ENCODE measurements at regions not wholly inside any gene's neighbourhood (a gene's known extent, or its start where the extent isn't known, plus 50 kb on each side); places are given as distances from the start of the nearest gene placed in this dataset.

GRCh38 chr14:61132894-61133293 is 148.2 kb downstream of the TMEM30B start:
- DNase-seq (ENCODE audit: low spot score) (no peak), FAIRE-seq (no peak)

- FAIRE-seq, result no peak
- no peak for DNase-seq (ENCODE audit: low spot score)
These were observed 148.8 kb downstream of the TMEM30B start for GRCh38 chr14:61132336-61132735.

GRCh38 chr14:61130512-61131260 is 149.6 kb downstream of the SLC38A6 start:
- DNase-seq (ENCODE audit: low spot score) (no peak), FAIRE-seq (no peak)

DNA sequence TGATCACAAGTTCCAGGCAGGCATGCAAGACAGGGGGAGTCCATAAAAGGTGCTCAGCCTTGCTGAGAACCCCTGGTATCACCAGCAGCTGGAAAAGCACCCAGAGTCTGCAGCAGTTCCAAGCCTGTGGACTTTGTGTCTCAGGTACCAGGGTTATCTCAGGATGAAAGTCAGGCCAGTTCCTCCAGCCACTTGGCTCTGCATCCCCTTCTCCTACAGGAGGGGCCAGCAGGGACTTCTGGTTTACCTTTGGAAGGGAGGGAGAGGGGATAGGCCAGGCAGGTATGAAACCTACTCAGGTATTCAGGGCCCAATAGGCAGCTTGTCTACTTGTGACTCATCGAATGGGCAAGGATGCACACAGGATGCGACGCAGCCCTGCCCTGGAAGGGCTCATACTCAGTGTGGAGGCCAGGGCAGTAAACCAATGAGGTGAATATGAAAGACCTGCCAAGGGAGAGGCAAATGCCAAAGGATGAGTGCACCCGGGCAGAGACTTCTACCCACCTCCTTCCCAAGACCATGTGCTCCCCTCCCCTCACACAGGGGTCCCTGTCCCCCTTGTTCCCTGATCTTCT is 148.2 kb downstream of the SLC38A6 start:
- FAIRE-seq (no peak), DNase-seq (ENCODE audit: low spot score) (no peak)

GRCh38 chr14:61128382-61129167 is 147.5 kb downstream of the SLC38A6 start:
- no peak for DNase-seq (ENCODE audit: low spot score)
- FAIRE-seq, result no peak

- FAIRE-seq, result no peak
- DNase-seq (ENCODE audit: low spot score), result no peak
These were observed 145.8 kb downstream of the SLC38A6 start for GRCh38 chr14:61126603-61127498.

GRCh38 chr14:61125867-61126572 is 145.0 kb downstream of the SLC38A6 start:
- FAIRE-seq (no peak), DNase-seq (ENCODE audit: low spot score) (no peak)

- no peak for FAIRE-seq
- DNase-seq (ENCODE audit: low spot score), result no peak
These were observed 144.2 kb downstream of the SLC38A6 start for GRCh38 chr14:61125041-61125866.

- DNase-seq (ENCODE audit: low spot score) (no peak), FAIRE-seq (no peak)
These were observed 141.8 kb downstream of the SLC38A6 start for GRCh38 chr14:61122862-61123261.

- FAIRE-seq, result no peak
These were observed 140.3 kb downstream of the SLC38A6 start for GRCh38 chr14:61121355-61121787.

DNA sequence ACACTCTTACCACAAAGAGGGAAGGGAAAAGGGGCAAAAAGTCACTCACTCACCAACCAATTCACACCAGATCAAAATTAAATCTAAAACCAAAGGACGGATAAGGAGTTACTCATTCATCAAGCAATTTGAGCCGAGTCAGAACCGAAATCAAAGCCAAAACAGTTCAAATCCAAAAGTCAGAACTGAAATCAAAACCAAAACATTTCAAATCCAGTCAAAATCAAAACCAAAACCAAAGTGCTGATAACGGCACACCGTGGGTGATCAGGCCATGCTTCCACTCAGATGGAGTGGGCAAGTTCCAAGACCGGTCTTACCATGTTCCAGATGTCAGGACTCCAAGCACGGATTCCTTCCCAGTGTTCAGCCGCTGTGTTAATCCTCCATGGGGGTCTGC is 139.5 kb downstream of the SLC38A6 start:
- no peak for FAIRE-seq
- DNase-seq (ENCODE audit: low spot score), result no peak

More at GRCh38 chr14:61121355-61121787, 140.3 kb downstream of the SLC38A6 start:
- DNase-seq (ENCODE audit: low spot score), result no peak

- FAIRE-seq (no peak), DNase-seq (ENCODE audit: low spot score) (no peak)
These were observed 138.0 kb downstream of the SLC38A6 start for GRCh38 chr14:61119006-61119405.

DNA sequence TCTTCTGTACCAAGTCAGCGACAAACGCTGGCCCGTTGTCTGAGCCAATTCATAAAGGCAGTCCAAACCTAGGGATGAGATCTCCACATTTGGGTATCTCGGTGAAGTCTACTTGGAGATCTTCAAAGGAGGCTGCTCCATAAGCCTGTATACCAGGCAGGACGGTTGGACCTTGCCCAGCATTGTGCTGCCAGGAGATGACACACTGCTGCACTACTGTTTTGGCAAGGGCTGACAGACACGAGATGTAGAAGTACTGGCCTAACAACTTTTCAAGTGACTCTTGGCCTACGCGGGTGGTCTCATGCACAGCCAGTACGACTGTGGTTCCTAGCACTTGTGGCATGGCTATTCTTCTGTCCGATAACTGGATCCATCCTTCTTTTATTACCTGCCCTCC is 135.3 kb downstream of the SLC38A6 start:
- FAIRE-seq (no peak), DNase-seq (ENCODE audit: low spot score) (no peak)

- FAIRE-seq (no peak), DNase-seq (ENCODE audit: low spot score) (no peak)
These were observed 132.6 kb downstream of the SLC38A6 start for GRCh38 chr14:61113561-61114225.

DNA sequence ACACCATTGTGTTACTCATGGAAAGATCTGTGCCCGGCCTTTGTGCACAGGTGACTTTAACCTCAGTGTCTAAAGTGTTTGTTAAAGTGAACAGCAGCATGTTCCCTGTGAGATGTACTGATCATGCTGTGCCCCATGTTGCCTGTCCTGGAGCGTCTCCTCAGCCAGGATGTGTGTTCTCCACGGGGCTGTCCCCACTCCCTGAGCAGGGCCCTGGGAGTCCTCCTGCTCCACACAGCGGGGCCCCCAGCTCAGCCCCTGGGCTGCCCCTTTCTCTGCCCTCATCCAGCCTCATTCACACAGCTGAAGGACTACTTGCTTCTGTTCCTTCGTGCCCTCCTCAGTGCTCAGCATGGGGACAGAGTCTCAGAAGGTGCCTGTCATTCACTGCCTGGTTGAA is 131.5 kb downstream of the SLC38A6 start:
- DNase-seq (ENCODE audit: low spot score) (no peak), FAIRE-seq (no peak)

GRCh38 chr14:61111731-61112130 is 130.7 kb downstream of the SLC38A6 start:
- no peak for FAIRE-seq

DNA sequence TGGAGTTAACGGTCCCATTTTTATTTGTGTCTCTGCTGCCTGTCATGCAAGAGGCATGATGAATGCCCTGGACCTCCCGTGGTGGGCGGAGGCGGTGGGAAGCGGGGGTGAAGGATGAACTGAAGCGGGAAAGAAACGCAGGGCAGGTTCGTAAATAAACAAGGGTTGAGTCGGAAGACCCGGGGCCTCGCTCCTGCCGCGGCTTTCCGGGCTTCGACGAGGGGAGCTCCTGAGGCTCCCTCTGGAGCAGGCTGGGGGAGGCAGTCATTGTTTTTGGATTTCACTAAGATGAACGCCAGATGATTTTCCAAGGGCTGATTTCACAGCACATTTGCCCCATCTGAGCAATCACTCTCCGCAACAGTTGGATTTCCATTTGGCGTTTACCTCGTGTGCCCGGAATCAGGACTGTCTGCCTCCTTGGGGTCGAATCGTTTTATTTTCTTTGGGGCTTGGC is 130.2 kb downstream of the SLC38A6 start:
- DNase-seq (ENCODE audit: low spot score), result no peak
- FAIRE-seq, result no peak

More at GRCh38 chr14:61111731-61112130, 130.7 kb downstream of the SLC38A6 start:
- no peak for DNase-seq (ENCODE audit: low spot score)

DNA sequence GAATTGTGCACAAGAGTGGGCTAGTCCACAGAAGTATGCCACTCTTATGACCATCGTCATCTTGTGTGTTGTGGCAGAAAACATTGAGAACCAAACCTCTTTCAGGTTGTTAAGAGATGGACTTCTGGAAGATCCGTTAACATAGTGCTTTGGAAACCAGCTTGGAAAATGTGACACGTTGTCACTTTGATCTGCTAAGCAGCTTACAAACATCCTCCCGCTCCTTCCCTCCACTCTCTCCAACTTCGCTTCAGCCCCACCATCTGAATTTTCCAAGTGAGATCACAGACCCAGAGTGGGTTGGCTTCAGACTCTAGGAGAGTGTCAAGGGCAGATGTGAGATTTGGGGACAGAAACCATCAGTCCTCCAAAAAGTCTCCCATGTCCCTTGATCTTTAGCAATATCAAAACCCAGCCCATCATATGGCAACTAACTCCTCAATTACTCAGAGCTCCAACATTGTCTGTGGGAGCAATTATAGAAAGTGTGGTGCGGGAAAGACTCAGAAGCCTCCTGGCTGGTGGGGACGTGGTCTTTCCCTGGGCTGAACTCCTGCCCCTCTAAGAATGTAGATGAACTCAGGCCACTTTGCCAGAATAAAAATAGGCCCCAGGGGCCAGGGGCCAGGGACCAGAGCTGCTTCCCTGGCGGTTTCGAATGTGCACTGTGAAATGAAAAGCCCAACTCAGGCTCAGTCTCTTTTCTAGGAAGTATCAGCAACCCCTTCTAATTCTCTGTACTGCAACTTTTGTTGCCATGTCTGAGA is 129.5 kb downstream of the SLC38A6 start:
- DNase-seq (ENCODE audit: low spot score), result no peak
- FAIRE-seq, result no peak

Data from RCC 7860 (cell line).